Naive thymus-derived CD8-positive, alpha-beta T cell (primary cell): ENCODE measurements at regions not wholly inside any gene's neighbourhood (a gene's known extent, or its start where the extent isn't known, plus 50 kb on each side); places are given as distances from the start of the nearest gene placed in this dataset.

Source experiments
- ATAC-seq, 2 donors: fragments of 150-1000 bp; cut with Tn5 transposase in 1 of 2; sonication (Bioruptor Pico), chemical (Tn5 transposase) in 1 of 2; 1 replicate in 1 of 2; 2 replicates in 1 of 2; pipeline ENCODE4 v1.10.0; 2021; ENCODE audit warnings: mild to moderate bottlenecking in 2 of 2, moderate library complexity in 2 of 2
- POLR2A ChIA-PET: fragments of 350-600 bp; sonication (Branson Sonifier 250); formaldehyde crosslinking; loops from one replicate; lab custom pipeline; 2021; ENCODE audit warnings: antibody characterized with exemption; lab: Charles Lee
- DNase-seq, 10 donors: peaks; one replicate each; pipeline versions ENCODE4 v3.0.0 to v3.0.0-alpha.2; 2020 to 2022
- H3K27ac Mint-ChIP-seq, 10 donors: one replicate each; pipeline ENCODE4 v1.8.0; 2020 to 2022; ENCODE audit warnings: mild to moderate bottlenecking in 10 of 10, mixed read lengths in 10 of 10, moderate library complexity in 4 of 10, inconsistent platforms in 1 of 10
- H3K27me3 Mint-ChIP-seq, 5 donors: one replicate each; pipeline ENCODE4 v1.8.0; 2021 to 2022; ENCODE audit warnings: mixed read lengths in 5 of 5
- H3K36me3 Mint-ChIP-seq, 3 donors: one replicate each; pipeline ENCODE4 v1.8.0; 2020 to 2022; ENCODE audit warnings: mixed read lengths in 3 of 3, mild to moderate bottlenecking in 2 of 3, inconsistent platforms in 1 of 3
- H3K4me1 Mint-ChIP-seq, 4 donors: one replicate each; pipeline ENCODE4 v1.8.0; 2021 to 2022; ENCODE audit warnings: mixed read lengths in 4 of 4
- H3K4me3 Mint-ChIP-seq, 10 donors: one replicate each; pipeline ENCODE4 v1.8.0; 2020 to 2022; ENCODE audit warnings: mild to moderate bottlenecking in 10 of 10, mixed read lengths in 10 of 10, moderate library complexity in 6 of 10, inconsistent platforms in 1 of 10
- H3K9me3 Mint-ChIP-seq, 9 donors: one replicate each; pipeline ENCODE4 v1.8.0; 2020 to 2022; ENCODE audit warnings: mixed read lengths in 9 of 9, mild to moderate bottlenecking in 3 of 9, inconsistent platforms in 1 of 9, moderate library complexity in 1 of 9

DNA sequence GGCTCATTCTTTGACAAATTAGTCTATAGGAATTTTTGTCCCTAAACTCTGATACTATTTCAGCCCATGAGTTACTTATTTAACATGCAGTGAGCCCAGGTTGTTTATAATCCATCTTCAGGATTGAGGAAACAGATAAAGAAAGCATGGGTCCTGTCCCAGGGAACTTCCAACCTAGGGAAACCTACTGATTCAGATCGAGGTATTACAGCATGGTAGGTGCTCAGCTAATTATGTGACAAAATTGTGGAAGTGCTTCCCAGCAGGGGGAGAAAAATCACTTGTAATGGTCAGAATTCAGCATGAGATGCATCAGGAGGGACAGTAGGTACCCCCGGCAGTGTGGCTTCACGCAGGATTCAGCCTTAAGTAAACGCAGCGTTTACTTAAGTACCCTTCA lies 171.3 kb downstream of the NUFIP1 start:
- POLR2A ChIA-PET = no interaction called here
- H3K4me1 Mint-ChIP-seq = no peaks in the 10 kb centered on the region

GRCh38 chr13:44817131-44817671 lies 172.1 kb downstream of the NUFIP1 start:
- no peak for DNase-seq
- Mint-ChIP-seq H3K27me3 (peaks cover 0 to 9% (median 4%) of the 10 kb centered on the region in 5 donors), H3K27ac (no peak overlapping the region), H3K36me3 (no peaks in the 10 kb centered on the region), H3K9me3 (no peaks in the 10 kb centered on the region), H3K4me3 (no peak overlapping the region), H3K4me1 (no peaks in the 10 kb centered on the region)
- no peak for ATAC-seq
- POLR2A ChIA-PET = no interaction called here

More for the DNA sequence above, 171.3 kb downstream of the NUFIP1 start:
- peak overlapping the region in 1 of 10 donors; percentile 16 for H3K4me3 Mint-ChIP-seq
- ATAC-seq = no peak
- peaks cover 0 to 9% (median 4%) of the 10 kb centered on the region in 5 donors for H3K27me3 Mint-ChIP-seq
- no peak overlapping the region for H3K27ac Mint-ChIP-seq
- no peak for DNase-seq
- H3K36me3 Mint-ChIP-seq = no peaks in the 10 kb centered on the region
- no peaks in the 10 kb centered on the region for H3K9me3 Mint-ChIP-seq

GRCh38 chr13:44816701-44817100 lies 172.6 kb downstream of the NUFIP1 start:
- Mint-ChIP-seq H3K27ac (no peak overlapping the region), H3K9me3 (no peaks in the 10 kb centered on the region), H3K4me1 (no peaks in the 10 kb centered on the region), H3K36me3 (no peaks in the 10 kb centered on the region), H3K4me3 (no peak overlapping the region), H3K27me3 (peaks cover 0 to 9% (median 4%) of the 10 kb centered on the region in 5 donors)
- DNase-seq (no peak), ATAC-seq (no peak)
- POLR2A ChIA-PET = no interaction called here

DNA sequence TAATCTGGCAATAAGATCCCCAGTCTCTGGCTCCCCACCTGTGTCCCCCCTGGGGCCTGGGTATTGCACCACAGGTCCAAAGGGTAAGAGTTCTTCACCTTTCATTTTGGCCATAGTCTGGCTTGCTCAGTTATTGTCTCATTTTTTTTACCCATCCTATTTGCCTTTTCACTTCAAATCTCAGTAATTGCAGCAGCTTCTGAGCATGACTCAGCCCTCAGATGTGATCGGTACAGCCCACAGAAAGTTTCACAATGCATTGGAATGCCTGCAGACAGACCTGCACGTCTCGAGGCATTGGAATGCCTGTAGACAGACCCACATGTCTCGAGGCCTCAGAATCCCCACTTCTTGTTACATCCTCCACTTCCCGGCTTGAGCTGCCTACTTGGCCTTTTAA lies 173.6 kb downstream of the NUFIP1 start:
- H3K4me3 Mint-ChIP-seq = no peak overlapping the region
- no peak overlapping the region for H3K27ac Mint-ChIP-seq
- ATAC-seq (no peak), DNase-seq (no peak)
- peaks cover 0 to 9% (median 4%) of the 10 kb centered on the region in 5 donors for H3K27me3 Mint-ChIP-seq
- no peaks in the 10 kb centered on the region for H3K4me1 Mint-ChIP-seq
- no peaks in the 10 kb centered on the region for H3K9me3 Mint-ChIP-seq
- POLR2A ChIA-PET = interaction anchor here (0.5 kb wide), 1 partner anchor 22 kb away, joined by 6 read pairs; no protein-coding TSS in a partner anchor
- H3K36me3 Mint-ChIP-seq = no peaks in the 10 kb centered on the region

DNA sequence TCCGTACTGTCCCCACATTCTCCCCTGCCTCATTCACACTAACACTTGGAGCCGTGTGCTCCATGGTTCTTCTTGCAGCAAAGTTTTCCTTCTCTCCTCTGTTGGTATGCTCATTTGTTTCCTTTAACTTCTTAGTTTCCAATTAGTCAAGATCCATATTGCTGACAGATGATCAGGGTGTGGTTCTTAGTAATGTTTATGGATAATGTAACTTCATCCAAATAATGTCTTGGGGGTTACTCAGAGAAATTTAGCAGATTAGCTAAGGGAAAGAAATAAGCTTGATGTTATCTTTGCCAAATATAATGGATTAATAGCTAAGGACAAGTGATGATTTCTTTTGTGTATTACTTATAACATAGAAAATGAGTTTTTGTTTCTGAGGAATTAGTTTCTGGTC lies 174.4 kb downstream of the NUFIP1 start:
- H3K36me3 Mint-ChIP-seq = no peaks in the 10 kb centered on the region
- no peak for ATAC-seq
- H3K4me1 Mint-ChIP-seq = no peaks in the 10 kb centered on the region
- H3K27ac Mint-ChIP-seq = no peak overlapping the region
- no peak overlapping the region for H3K4me3 Mint-ChIP-seq
- peaks cover 0 to 9% (median 4%) of the 10 kb centered on the region in 5 donors for H3K27me3 Mint-ChIP-seq
- no peak for DNase-seq
- POLR2A ChIA-PET = no interaction called here
- H3K9me3 Mint-ChIP-seq = no peaks in the 10 kb centered on the region

DNA sequence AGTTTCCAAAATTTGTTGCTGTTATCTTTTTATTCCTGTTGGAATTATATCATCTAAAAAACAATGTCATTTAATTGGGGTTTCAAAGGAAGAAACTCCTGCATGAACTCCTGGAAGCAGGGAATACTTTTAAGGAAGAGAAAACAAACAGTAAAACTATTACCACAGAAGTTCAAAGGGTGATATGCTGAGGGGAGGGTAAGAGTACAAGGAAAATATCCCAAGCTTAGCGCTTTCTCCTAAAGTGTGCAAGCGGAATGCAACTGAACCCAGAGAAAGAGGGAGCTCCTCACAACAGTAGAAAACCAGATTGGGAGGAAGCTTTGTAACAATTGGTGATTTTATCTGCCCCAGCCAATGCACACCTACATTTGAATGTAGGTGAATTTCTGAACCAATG lies 175.1 kb downstream of the NUFIP1 start:
- POLR2A ChIA-PET = no interaction called here
- Mint-ChIP-seq H3K4me3 (no peak overlapping the region), H3K4me1 (no peaks in the 10 kb centered on the region), H3K27ac (no peak overlapping the region), H3K27me3 (peaks cover 0 to 9% (median 4%) of the 10 kb centered on the region in 5 donors), H3K36me3 (no peaks in the 10 kb centered on the region), H3K9me3 (no peaks in the 10 kb centered on the region)
- no peak for ATAC-seq
- no peak for DNase-seq

- Mint-ChIP-seq H3K36me3 (no peaks in the 10 kb centered on the region), H3K4me1 (no peaks in the 10 kb centered on the region), H3K27ac (peak overlapping the region in 1 of 10 donors; percentile 1), H3K27me3 (peaks cover 0 to 6% (median 3%) of the 10 kb centered on the region in 5 donors), H3K9me3 (no peaks in the 10 kb centered on the region), H3K4me3 (no peak overlapping the region)
- ATAC-seq (no peak), DNase-seq (no peak)
- POLR2A ChIA-PET = no interaction called here
These were observed 176.5 kb downstream of the NUFIP1 start for GRCh38 chr13:44812818-44813217.

DNA sequence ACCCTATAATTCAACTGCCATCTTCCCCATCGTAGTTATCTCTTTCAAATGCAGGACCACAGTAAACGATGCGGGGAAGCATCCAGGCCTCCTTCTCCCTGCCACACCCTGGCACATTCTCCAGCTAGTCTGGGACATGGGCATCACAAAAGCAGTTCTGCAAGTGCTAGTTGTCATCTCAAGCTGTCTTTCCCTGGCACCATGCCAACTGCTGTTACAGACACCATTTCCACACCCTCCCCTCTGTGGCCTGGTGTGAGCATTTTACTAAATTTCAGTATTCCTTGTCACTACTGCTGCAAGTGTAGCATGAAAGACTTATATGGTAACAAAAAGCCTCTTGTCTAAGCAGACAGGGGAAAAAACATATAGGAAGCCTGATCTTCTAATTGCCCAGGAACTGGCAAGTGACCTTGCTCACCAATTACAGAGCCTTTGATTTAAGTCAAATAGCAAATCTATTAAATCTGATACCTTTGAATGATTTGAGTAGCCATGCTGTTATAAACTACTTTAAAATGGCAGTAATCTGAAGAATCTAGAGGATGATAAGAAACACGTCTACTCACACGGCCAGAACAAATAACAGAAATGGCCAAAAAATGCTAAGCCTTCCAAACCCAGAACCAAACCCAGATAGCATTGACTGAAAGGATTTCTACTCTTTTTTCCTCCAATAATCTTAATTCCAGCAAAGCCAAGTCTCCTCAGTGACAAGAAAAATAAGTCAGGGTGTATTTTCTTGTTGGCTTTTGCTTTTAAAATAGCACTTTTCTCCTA lies 179.0 kb downstream of the NUFIP1 start:
- ATAC-seq (no peak), DNase-seq (peak in 2 of 10 donors; percentile 1 to 3)
- H3K27me3 Mint-ChIP-seq = peaks cover 0 to 4% (median 2%) of the 10 kb centered on the region in 5 donors
- H3K27ac Mint-ChIP-seq = no peak overlapping the region
- no peaks in the 10 kb centered on the region for H3K9me3 Mint-ChIP-seq
- H3K4me1 Mint-ChIP-seq = no peaks in the 10 kb centered on the region
- POLR2A ChIA-PET = no interaction called here
- H3K36me3 Mint-ChIP-seq = no peaks in the 10 kb centered on the region
- H3K4me3 Mint-ChIP-seq = no peak overlapping the region

DNA sequence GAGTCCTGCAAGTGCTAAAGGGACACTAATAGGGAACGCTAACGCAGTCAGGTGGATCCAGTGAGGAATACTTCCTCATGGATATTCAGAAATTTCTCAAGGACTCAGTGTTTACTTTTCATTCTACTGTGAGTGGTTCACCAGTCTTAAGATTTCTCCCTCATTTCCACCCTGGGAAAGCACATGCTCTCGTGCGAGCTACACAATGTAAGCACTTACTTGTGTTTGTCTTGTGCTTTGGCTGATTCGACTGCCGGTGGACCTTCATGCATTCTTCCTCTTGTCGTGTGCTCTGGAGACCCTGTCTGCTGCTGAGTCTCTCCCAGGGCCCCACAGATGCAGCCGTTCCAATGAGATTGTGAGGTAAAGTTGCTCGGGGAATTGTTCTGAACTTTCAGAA lies 180.1 kb downstream of the NUFIP1 start:
- no peaks in the 10 kb centered on the region for H3K36me3 Mint-ChIP-seq
- no peaks in the 10 kb centered on the region for H3K4me1 Mint-ChIP-seq
- H3K9me3 Mint-ChIP-seq = no peaks in the 10 kb centered on the region
- DNase-seq (no peak), ATAC-seq (no peak)
- H3K27ac Mint-ChIP-seq = no peak overlapping the region
- POLR2A ChIA-PET = no interaction called here
- H3K4me3 Mint-ChIP-seq = no peak overlapping the region
- H3K27me3 Mint-ChIP-seq = peaks cover 0 to 9% (median 1%) of the 10 kb centered on the region in 5 donors

DNA sequence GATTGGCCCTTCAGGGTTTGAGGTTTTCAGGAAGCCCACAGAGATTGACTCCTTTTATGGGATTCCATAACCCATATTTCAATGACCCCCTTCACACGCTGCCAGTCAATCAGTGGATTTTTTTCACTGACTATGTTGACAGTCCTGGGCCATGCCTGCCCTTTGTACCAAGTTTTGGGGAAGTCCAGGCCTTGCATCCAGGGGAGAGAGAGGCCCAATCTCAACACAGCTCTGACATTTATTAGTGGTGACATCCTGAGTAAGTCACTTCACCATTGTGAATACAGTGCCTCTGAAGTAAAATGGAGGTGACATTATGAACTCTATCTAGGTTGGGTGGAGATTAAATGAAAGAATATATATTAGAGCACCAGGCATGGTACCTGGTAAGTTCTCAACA lies 181.1 kb downstream of the NUFIP1 start:
- Mint-ChIP-seq H3K27ac (no peak overlapping the region), H3K4me1 (no peaks in the 10 kb centered on the region), H3K36me3 (no peaks in the 10 kb centered on the region), H3K4me3 (no peak overlapping the region), H3K27me3 (peaks cover 0 to 12% (median 1%) of the 10 kb centered on the region in 5 donors), H3K9me3 (no peaks in the 10 kb centered on the region)
- ATAC-seq = no peak
- DNase-seq = no peak
- POLR2A ChIA-PET = interaction anchor here (0.7 kb wide), 1 partner anchor 340 kb away, joined by 5 read pairs; no protein-coding TSS in a partner anchor

DNA sequence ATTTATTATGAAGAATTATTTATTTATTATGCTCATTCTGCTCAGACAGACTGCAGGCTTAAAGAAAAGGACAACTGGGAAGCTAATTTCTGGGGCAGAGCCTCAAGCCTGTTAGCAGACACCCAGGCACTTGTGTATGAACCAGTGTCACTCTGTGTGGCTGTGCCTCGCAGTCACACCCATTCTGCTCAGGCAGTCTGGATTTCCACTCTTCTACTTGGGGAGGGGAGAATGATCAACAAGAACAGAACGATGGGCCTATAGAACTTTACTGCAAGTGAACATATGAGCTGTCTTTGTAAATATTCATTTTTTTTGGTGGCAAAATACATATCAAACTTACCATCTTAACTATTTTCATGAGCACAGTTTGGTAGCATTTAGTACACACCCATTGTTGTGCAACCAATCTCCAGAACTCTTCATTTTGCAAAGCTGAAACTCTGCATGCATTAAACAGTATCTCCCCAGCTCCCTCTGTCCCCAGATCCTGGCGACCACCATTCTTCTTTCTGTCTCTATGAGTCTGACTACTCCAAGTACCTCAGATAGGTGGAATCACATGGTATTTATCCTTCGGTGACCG lies 181.7 kb downstream of the NUFIP1 start:
- Mint-ChIP-seq H3K36me3 (no peaks in the 10 kb centered on the region), H3K27me3 (peaks cover 0 to 12% (median 1%) of the 10 kb centered on the region in 5 donors), H3K9me3 (no peaks in the 10 kb centered on the region), H3K4me3 (no peak overlapping the region), H3K4me1 (no peaks in the 10 kb centered on the region), H3K27ac (no peak overlapping the region)
- DNase-seq (no peak), ATAC-seq (no peak)
- POLR2A ChIA-PET = no interaction called here

DNA sequence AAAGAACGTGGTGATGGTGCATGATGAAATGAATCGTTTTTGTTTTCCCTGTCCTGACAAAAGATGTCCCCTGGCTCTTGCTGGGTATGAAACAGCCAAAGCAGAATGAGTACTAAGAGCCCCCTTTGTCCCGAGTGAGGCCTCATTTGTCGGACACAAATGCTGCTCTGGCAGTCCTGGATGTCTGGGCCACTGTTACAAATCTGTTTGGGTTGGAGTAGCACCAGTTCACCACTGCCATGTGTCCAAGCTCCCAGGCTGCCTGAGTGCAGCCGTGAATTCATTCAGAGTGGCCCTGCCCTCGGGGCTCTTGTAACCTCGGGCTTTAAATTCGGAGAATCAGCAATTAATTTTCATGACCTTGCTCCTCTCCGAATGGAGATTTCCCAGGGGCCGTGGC lies 182.4 kb downstream of the NUFIP1 start:
- H3K27me3 Mint-ChIP-seq = peaks cover 0 to 12% (median 1%) of the 10 kb centered on the region in 5 donors
- no peaks in the 10 kb centered on the region for H3K9me3 Mint-ChIP-seq
- H3K27ac Mint-ChIP-seq = no peak overlapping the region
- ATAC-seq (no peak), DNase-seq (no peak)
- no peak overlapping the region for H3K4me3 Mint-ChIP-seq
- H3K4me1 Mint-ChIP-seq = no peaks in the 10 kb centered on the region
- no peaks in the 10 kb centered on the region for H3K36me3 Mint-ChIP-seq
- POLR2A ChIA-PET = no interaction called here

DNA sequence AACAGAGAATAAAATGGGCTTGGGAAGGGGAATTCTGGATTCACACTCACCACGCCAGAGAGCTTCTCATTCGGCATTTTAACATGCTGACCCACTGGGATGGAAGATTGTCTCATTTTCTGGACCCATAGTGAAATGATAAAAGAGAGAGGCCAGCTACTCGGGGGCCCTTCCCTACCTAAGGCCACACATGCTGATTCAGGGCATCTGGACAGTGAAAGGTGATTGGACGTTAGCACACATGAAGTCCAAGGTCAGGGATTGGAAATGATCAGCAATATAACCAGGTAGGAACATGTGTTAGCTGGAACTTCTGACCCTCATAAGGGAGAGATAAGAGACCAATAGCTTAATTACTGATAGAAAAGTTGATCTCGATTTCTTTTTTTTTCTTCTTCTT lies 183.7 kb downstream of the NUFIP1 start:
- H3K27me3 Mint-ChIP-seq = peaks cover 0 to 16% (median 1%) of the 10 kb centered on the region in 5 donors
- H3K27ac Mint-ChIP-seq = no peak overlapping the region
- H3K4me1 Mint-ChIP-seq = no peaks in the 10 kb centered on the region
- ATAC-seq = no peak
- H3K9me3 Mint-ChIP-seq = no peaks in the 10 kb centered on the region
- H3K4me3 Mint-ChIP-seq = no peak overlapping the region
- H3K36me3 Mint-ChIP-seq = no peaks in the 10 kb centered on the region
- DNase-seq = no peak
- POLR2A ChIA-PET = no interaction called here
